ENCODE measurements at regions not wholly inside any gene's neighbourhood (a gene's known extent, or its start where the extent isn't known, plus 50 kb on each side); places are given as distances from the start of the nearest gene placed in this dataset.
"Not testable (repeated sequence)": the region's sequence is repeated elsewhere in the genome, so short reads cannot be mapped to it uniquely, and the experiment has no call there.

DNA sequence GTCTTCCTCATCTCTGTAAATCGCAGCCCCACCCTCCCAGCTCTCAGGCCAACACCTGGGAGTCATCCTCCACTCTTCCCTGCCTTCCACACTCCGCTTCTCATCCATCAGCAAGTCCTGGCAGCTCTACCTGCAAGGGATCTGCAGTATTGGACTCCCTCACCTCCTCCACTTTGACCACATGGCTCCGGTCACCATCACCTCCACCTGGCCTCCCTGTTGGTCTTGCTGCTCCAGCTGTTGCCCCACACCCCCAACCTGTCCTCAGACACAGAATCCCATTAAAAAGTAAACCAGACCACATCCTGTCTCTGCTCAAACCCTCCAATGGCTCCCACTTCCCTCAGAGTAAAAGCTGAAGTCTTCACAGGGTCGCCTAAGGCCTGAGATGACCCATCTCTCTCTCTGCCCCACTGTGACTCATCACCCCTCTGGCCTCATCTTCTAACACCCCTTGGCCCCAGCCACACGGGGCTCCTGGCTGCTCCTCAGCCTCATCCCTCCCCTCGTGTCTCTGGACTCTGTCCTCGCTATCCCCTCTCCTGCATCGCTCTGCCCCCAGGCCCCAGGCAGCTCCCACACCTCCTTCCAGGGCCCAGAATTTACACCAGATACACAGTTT lies 185.1 kb upstream of the SULF2 start:
- DNase-seq: no peak

GRCh38 chr20:47969426-47969825 lies 184.1 kb upstream of the SULF2 start:
- DNase-seq: no peak

GRCh38 chr20:47968541-47969310 lies 183.4 kb upstream of the SULF2 start:
- no peak for DNase-seq

DNA sequence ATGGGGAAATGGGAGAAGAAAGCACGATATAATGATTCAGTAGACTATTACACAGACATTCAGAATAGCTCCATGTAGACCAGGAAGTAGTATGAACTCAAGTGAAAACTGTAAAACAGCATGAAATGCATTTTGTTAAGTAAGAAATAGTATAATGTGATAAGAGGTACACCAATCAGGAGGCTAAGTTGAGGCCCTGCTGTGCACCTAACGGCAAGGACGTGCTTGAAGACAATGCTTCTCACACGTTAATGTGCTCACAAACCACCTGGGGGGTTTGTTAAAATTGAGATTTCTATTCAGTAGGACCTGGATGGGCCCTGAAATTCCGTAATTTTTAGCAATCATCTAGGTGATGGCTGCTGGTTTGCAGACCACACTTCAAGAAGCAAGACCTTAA lies 178.9 kb upstream of the SULF2 start:
- no peak for DNase-seq

GRCh38 chr20:47963022-47963421 lies 177.7 kb upstream of the SULF2 start:
- DNase-seq: no peak

GRCh38 chr20:47962286-47962963 lies 177.1 kb upstream of the SULF2 start:
- DNase-seq: no peak

GRCh38 chr20:47960769-47961541 lies 175.7 kb upstream of the SULF2 start:
- DNase-seq: no peak

DNA sequence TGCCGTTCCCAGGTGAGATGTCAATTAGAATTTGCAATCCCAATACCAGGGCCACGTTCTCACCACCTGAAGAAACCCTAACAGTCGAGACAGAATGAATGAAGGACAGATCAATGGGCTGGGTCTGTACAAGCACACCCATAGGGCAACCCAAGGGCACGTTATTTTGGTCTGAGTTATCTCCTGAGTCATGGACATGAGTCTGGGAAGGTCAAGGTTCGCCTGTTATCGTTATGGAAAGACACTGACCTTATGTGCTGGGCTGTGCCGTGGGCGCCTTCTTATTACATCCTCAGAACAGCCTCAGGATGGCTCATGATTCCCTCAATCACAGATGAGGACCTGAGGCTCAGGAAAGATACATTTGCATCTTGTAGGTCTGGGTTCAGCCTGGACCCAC lies 175.0 kb upstream of the SULF2 start:
- DNase-seq: no peak

- not testable (repeated sequence) for DNase-seq
These were observed 172.9 kb upstream of the SULF2 start for GRCh38 chr20:47957989-47958801.

GRCh38 chr20:47957135-47957534 lies 171.9 kb upstream of the SULF2 start:
- DNase-seq: no peak

DNA sequence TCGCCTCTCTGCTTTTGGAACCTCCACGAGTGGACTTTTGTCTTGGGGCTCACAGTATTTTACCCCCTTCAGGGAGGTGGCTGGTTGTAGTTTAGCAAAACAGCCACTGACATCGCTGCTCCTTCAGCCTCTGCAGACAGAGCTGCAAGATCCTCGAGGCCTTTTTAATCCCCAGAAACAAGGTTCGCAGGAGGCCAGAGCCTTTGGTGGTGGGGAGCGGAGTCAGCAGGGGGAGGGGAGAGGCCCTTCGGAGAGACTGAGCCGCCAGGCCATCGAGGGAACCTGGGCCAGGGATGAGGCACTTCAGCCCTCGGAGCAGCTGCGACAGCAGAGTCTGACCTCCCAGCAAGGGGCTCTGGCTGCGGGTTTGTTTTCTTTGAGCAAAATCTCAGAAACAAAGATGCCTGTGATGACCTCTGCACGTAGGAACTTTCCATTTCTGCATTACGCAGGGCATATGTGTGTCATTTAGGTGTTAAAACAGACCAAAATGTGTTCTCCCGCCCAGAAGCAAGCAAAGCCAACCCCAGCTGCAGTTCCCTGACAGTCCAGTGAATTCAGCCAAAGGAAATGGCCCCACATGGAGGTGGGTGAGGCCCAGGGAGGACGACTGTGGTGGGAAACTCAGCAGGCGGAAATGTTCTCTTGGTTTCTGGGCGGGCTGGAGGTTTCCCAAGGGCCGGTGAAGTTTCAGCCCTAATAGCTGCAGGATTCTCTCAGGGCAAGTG lies 171.2 kb upstream of the SULF2 start:
- DNase-seq: no peak

- no peak for DNase-seq
These were observed 168.2 kb upstream of the SULF2 start for GRCh38 chr20:47953471-47953870.

DNA sequence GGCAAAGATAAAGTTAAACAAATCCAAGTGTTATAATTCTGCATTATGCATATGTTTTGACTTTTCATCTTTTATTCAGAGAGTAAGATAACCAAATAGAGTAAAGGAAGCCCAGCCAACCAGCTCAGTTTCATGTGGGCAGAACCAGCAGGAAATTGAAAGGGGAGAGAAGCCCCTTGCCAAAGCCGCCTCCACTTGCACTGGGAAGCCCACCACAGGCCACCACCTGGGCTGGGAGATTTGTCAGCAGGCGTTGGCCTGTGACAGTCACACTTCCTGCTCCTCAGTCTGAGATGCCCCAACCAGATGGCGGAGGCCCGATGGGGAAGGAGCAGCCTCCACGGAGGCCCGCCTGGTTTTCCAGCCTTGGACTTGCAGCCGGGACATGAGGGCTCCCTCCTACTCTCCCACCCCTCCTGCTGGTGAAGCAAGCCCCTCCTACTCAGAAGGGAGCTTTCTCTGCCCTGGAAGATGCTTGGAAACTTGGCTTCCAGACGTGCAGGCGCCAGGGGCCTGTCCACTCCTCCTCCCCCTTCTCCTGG lies 166.8 kb upstream of the SULF2 start:
- DNase-seq: no peak

DNA sequence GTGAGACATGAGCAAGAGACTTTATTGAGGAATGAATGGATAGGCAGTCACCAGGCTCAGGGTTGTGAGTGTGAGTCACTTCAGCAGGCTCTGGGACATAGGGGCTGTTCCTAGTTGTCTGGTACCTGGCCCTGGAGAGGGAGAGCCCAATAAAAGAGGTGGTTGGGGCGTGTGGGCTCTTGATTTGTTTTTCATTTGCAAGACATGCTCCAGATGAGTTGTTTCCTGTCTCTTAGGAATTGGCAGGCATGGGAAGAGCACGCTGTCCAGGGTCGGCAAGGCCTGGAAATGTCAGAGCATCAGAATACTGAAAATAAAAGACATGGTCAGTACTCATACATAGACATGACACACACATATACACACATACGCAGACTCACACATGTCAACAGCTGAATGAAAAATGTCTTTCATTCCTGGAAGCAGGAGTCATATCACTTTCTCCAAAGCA lies 166.3 kb upstream of the SULF2 start:
- no peak for DNase-seq

- no peak for DNase-seq
These were observed 165.6 kb upstream of the SULF2 start for GRCh38 chr20:47950913-47951283.

GRCh38 chr20:47950124-47950912 lies 165.0 kb upstream of the SULF2 start:
- no peak for DNase-seq

- no peak for DNase-seq
These were observed 163.9 kb upstream of the SULF2 start for GRCh38 chr20:47949230-47949629.

DNA sequence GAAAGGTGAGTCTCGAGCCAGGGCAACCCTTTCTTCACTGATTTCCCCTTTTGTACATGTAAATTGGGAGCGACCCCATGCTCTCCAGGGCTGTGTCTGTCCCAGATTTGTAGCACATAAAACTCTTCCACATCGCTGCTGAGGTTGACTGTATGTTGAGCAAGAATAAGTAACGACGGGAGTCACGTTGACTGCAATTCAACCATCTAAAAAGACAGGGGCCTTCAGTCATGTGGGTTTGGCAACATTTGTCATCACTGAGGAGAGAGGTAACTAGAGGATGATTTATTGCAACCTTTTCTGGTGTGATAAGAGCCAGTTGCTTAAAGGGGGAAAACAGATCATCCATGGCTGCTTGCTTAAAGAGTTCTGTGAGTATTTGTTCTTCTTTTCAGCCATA lies 159.4 kb upstream of the SULF2 start:
- DNase-seq: no peak

GRCh38 chr20:47941869-47942268 lies 156.6 kb upstream of the SULF2 start:
- no peak for DNase-seq

- DNase-seq: no peak
These were observed 155.0 kb upstream of the SULF2 start for GRCh38 chr20:47940101-47940813.
